Activated CD4-positive, CD25-positive, alpha-beta regulatory T cell (primary cell): ENCODE measurements at regions not wholly inside any gene's neighbourhood (a gene's known extent, or its start where the extent isn't known, plus 50 kb on each side); places are given as distances from the start of the nearest gene placed in this dataset.

Experiments used
- DNase-seq, 4 experiments: peaks; one replicate each; lab custom pipeline; 2025; lab: John Stamatoyannopoulos, UW

DNA sequence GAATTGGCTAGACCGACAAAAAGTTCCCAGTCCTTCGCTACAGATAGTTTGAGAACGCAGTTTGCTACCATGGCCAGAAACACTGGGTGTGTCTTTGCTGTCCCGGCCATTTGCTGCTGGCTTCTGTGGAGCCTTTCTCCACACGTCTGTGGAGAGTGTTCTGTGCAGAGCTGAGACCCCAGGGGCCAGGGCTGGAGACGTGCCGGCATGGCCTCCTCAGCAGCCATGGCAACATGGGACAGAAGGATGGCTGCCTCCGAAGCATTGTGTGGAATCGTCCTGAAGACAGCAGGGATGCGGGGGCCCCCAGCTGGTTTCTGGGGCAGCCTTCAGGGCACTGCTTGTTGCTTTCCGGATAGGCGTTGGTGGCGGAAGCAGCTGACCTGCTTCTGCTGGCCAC lies 142.8 kb downstream of the GADD45G start:
- DNase-seq, result no peak

DNA sequence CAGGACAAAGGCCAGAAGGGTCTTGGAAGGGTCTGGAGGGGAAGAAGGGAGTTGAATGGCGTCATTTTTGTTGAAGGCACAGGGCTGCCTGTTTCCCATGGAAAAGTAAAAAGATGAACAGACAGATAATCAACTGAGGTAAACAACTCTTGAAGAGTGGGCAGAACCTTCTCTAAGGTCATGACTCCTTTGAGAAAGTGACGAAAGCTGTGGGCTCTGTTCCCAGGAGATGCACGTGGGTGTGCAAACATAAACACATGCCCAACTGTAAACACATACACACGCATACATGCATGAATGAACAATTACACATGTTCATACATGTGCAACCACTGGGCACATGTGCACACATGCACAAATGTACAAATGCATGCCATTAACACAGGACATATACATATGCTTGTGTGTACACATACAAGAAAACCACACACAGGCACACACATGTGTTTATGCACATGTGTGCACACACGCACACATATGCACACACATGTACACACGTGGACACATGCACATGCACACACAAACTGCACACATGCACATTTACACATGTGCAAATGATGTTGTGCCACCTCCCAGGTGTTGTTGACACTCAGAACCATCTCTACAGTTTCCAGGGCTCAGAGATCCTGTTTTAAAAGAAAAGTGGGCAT lies 143.3 kb downstream of the GADD45G start:
- no peak for DNase-seq

DNA sequence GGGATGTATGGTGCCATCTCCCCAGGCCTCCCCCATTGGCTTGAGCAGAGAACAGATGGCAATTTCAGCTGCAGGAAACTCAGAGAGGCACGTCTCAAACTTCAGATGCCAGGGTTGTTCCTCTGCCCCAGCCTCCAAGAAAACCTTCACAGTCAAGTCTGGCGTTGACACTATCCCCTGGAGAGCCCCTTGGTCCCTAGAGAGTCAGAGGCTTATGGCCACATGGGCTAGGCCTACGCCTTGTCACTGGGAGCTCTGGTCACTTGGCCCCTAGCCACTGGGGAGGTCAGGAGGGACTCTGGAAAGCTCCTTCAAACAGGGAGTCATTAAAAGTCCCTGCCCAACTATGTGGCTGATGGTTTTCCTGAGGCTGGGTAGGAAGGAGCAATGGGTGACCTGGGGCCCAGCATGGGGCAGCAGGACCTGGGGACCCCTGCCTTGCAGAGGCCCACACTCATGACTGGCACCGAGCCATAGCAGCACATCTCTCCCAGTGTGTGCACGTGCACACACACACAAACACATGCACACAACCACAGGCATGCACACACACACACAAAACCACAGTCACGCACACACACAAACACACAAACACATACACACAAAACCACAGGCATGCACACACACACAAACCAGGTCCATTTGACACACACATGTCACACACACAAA lies 144.2 kb downstream of the GADD45G start:
- DNase-seq, result no peak

DNA sequence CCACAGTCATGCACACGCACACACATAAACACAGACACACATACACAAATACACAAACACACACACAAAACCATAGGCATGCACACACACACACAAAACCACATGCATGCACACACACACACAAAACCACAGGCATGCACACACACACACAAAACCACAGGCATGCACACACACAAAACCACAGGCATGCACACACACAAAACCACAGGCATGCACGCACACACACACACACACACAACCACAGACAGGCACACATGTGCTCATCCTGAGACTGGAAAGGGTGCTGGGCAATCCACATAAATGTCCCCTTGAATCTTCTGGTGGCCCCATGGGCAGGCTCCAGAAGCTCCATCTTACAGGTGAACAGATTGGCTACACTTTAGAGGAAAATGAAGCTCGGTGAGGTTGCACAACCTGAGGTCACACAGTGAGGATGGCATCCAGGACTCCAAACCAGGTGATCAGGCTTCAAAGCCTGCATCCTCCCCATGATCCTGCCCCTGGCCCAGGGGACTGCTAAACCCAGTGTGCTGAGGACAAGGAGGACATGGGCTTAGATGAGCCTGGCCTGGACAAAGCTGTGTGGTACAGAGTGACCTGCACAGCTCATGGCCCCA lies 144.8 kb downstream of the GADD45G start:
- no peak for DNase-seq

DNA sequence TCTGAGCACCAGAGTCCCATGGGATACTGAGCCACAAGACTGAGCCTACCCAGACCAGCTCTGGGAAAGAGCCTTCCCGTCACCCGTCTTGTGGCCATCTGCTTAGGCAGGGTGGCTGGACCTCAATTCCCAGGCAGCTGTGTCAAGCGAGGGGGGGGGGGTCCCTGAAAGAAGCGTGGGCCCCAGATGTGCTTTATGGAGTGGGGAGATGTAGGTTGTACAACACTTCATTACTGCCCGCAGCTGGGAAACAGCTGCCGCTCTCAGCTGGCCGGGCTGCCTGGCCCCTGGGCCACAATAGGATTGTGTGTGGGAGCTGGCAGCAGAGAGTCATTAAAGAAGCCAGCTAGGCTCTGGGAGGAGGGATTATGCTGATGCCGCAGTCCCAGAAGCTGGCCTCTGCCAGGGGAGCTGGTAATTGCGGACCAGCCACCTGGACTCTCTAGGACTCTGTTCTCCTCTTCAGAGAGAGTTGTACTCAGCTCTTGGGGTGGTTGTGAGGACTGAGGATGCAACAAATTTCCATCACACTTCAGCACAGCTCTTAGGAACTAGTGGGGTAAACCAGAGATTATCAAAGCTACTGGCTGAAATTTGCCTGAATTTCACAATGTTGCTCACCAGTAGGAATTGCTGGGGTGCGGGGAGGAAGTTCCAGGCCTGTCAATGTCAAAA lies 145.4 kb downstream of the GADD45G start:
- no peak for DNase-seq

DNA sequence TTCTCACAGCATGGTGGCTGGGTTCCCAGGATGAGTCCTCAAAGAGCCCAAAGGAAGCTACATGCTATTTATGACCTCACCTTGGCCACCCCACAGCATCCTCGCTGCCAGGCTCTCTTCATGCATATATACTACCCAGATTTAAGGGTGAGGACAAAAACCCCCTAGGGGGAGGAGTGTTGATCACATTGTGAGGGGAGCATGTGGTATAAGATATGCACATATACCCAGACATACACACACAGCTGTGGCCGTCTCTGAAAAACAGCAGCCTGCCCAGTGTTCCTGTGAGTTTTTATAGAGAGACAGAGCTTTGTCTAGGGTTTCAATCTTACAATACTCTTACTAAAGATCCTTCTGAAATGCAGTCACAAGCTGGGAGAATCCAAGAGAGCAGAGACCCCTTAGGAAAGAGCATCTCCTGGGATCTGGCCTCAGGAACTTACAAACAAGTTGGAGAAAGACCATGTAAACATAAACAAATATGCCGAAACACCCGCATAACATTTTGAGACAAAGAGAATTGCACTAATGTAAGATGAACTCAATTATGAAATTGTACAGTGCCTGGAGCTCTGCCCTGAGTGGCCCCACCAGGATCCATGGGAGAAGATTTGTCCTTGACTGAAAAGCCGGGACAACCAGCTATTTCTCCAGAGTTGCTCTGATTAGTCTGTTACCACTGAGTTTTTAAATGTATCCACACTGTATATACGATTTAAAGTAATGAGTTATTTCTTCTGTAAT lies 146.4 kb downstream of the GADD45G start:
- no peak for DNase-seq

DNA sequence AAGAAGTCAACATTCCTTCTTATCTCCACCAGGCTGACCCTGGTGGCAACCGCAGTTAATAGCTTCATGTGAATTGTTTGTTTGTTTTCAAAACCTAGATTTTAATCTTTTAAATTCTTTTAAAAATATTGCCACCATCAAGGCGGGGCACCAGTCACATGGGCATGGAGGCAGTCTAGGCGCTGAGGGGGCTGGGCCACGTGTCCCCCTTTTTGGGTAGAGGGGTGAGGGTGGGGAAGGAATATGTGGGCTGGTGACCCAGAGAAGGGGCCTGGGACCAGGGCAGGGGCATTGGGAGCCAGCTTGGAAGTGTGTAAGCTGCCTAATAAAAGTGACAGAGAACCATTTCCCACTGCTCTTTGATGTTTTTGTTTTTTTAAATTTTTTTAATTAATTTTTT lies 147.3 kb downstream of the GADD45G start:
- DNase-seq, result no peak

DNA sequence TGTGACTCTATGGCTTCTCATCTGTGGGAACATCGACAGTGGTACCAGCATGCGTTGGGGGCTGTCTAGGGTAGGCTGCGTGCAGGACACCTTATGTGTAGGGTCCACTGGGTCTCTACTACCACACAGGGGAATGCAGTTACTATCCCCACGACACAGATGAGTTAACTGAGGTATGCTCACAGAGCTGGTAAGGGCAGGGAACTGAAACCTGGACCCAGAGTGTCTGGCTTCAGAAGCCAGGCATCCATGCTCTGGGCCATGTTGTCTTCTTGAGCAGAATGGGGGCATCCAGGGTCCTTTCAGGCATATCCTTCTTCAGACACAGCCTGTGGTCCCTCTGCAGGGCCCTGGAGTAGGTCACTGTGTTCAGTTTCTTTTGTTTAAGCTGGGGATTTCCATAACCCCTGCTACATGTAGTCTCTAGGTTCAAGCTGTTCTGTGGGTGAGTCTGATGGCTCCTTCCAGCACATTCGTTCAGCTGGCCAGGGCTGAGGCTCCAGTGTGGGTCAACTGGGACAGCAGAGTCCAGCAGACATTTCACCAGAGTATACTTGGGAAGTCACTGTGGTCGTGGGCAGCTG lies 148.8 kb downstream of the GADD45G start:
- DNase-seq, result no peak

DNA sequence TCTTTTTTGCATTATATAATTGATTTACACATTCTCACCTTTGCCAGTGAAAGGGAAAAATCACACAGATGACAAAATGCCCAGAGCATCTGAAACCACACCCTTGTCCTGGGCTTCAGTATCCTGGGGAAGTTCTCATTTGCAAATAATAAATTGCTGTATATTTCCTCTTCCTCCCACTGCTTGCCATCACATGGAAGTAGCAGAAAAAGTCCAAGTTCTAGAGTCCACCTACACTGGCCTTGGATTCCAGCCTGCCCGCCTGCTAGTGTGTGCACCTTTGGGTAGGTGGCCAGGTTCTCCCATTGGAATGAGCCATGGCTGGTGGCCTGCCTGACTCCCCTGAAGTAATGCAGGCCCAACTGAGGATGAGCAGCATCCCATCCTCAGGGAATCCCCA lies 149.4 kb downstream of the GADD45G start:
- DNase-seq, result no peak

DNA sequence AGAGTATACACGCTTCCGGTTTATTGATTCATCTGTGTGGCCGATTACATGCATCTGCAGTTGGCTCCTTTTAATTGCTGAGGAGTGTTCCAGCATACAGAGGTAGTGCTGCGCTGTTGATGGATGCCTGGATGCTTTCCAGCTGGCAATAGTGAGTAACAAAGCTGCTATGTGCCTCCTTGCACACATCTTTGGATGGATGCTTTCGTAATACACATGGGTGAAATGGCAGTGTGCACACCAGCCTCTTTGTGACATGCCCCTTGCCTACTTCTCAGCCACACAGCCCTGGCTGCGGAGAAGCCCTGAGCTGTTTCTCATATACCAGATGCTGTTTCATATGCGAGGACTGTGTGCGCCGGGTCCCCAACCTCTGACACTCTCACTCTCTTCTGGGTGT lies 151.0 kb downstream of the GADD45G start:
- DNase-seq, result no peak

DNA sequence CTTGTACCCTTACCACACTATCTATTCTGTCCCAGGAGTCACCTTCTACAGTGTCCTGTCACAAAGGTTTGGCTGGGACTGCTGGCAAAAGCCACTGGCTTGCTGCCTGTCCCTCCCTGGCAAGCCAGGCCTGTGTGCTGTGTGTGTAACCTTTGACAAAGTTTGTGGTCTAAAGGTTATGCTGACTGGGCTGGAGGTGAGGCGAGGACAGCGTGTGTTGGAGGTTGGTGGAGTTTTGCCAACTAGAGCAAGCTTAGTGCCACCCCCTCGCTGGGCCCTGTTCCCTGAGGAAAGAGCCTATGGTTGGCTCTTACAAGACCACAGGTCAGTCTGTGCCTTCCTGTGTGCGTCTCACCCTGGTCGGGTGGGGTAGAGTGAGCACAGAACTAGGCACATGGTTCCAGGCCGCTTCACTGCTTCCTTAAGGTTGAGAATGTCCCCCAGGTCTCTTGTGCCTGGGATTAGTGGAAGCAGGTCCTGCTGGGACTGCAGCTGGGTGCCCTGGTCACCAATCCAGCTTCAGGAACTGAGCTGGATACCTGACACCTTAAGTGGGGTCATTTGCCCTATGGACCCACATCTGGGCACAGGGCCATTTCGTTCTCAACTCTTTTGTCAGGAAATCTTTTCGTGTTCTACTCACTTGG lies 152.2 kb downstream of the GADD45G start:
- DNase-seq, result no peak

DNA sequence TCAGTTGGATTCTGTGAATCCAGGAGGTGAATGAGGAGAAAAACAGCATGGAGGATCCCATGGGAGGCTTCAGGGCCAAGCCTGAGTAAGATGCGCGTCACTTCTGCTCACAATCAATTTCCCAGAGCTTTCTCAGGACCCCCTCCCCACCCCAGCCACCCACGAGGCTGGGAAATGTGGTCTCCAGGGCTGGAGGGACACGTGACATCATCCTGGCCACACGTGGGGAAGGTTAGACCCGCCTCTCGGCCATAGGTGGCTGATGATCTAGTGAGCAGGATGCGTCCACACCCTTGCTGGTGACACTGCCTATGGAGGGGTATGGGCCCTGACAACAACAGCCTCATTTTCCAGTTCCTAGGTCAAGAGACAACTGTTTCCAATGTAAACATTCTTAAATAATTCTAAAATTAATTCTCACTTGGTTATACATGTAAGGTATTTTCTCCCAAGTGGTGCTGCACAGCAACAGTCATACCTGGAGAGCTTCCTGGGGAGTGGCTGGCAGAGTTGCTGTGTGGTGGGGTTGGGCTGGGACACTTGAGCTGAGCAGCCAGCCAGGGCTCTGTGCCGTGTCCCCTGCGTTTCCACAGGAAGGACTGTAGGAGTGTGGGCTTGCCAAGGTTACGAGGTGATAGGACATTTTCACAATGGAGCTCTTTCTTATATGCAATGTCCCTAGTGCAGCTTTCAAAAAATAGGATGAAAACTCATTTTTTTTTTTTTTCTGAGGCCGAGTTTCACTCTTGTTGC lies 153.1 kb downstream of the GADD45G start:
- no peak for DNase-seq

DNA sequence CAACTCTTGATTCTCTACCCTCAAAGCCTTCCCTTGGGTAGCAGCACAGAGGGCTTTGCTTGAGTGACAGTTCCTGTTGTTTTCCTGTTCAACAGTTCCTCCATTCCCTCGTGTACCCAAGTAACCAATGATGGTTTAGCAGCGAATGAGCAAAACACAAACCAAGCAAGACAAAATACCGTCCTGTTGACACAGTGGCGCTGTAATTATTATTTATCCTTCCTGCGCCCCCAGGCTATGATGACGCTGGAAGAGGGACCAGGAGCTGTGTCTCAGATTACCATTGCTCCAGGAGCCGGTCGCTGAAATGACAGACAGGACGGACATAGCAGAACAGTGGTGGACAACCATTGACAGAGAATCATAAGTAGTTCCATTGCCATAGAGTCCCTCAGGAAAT lies 154.8 kb downstream of the GADD45G start:
- DNase-seq, result no peak

DNA sequence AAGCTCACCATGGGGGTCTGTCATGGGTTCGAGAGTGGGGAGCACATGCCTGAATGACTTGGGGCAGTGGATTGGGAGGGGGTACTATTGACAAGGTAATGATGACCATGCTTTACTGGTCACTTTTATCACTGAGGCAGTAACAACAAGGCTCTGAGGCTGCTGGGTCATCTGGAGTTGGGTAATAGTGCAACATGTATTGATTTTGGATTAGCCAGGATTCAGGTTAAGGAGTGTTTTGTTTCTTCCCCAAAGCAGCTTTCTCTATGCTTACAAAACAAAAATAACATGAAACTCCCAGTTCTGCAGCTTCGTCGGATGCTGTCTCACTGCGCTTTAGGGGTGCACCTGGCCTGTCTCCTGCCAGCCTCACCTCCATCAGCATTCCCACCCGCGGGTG lies 155.3 kb downstream of the GADD45G start:
- DNase-seq, result no peak

DNA sequence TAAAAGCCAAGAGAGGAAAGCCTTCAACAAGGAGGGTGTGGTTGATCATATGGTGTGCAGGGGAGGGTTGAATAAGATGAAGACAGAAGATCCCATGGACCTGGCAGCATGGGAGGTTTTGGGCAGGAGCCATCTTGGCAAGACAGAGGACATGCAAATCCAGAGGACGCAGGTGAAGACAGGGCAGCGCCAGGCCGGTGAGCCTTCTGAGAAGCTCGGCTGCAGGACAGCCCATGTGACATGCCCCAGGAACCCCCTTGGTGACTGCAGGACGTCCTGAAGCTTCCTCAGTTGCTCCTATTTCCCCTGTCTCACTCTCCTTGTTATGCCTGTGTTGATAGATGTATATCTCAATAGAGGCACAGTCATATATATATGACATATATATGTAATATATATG lies 159.4 kb downstream of the GADD45G start:
- no peak for DNase-seq

DNA sequence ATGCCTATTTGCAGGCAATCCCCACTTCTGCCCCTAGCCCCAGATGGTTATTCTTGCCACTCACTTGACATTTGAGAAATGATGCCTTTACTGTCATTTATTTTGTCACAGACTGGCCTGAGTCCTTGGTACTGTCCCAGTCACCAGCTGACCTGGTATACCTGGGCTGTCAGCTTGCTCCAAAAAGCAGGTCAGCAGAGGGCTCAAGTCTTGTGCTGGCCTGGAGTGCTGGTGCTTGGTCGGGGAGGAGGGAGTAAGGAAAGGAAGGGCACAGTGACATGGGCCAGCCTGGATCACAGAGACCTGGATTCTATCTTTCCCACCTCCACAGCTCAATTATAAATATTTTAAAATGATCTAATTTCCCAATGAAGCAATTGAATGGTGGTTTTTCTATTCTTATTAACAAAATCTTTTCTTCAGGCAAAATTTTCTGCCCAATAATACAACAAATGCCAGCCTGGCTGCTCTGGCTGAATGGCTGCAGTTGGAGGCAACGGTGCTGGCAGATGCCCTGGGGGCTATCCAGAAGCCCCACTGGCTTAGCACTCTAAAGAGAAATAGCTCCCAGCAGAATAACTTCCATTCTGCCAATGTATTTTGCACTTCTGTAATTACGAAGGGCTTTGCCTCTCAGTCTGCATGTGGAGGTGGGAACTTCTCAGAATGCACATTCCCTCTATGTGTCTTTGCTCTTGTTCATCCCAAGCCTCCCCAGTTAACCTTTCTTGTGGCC lies 160.6 kb downstream of the GADD45G start:
- DNase-seq, result no peak

DNA sequence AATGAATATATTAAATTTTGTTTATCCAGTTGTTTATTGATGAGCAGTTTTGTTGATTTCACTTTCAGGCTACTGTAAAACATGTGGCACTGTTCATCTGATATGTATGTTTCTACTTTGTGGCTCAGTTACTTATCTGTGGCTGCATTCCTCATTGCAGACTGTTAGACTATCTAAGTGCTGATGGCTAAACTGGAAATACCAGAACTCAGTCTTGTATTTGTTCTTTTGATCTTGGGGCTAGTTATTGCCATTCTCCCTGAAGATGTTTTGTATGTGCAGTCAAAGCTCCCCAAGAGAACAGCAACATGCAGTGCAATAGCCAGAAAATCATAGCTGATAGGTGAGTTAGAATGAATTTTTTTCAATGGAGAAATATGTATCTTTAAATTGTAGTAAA lies 162.2 kb downstream of the GADD45G start:
- no peak for DNase-seq

DNA sequence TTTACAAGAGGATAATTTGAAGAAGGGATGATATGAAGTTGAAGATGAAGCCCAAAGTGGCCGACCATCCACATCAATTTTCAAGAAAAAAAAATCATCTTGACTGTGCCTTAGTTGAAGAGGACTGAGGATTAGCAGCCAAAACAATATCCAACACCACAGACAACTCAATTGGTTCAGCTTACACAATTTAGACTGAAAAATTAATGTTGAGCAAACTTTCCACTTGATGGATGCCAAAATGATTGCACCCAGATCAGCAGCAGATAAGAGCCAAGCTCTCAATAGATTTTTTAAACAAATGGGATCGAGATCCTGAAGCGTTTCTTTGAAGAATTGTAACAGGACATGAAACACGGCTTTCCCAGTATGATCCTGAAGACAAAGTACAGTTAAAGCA lies 163.2 kb downstream of the GADD45G start:
- no peak for DNase-seq

DNA sequence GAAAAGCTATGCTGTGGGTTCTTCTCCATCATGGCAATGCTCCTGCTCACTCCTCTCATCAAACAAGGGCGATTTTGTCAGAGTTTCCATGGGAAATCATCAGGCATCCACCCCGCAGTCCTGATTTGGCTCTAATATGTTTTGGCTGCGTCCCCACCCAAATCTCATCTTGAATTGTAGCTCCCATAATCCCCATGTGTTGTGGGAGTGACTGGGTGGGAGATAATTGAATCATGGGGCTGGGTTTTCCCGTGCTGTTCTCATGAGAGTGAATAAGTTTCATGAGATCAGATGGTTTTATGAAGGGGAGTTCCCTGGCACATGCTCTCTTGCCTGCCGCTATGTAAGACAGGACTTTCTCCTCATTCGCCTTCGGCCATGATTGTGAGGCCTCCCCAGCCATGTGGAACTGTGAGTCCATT lies 163.8 kb downstream of the GADD45G start:
- no peak for DNase-seq
